Hepatocyte (in vitro differentiated cells): ENCODE measurements at regions not wholly inside any gene's neighbourhood (a gene's known extent, or its start where the extent isn't known, plus 50 kb on each side); places are given as distances from the start of the nearest gene placed in this dataset.

Experiments
- DNase-seq: peaks from one replicate; pipeline ENCODE4 v3.0.0-alpha.2; 2016; ENCODE audit warnings: low spot score
- H2AFZ ChIP-seq: fragments of 200-600 bp; sonication (generic); 2 replicates; pipeline ENCODE4 v1.6.0; 2016; ENCODE audit warnings: antibody characterized with exemption, mild to moderate bottlenecking
- H3K27ac ChIP-seq: fragments of 200-600 bp; sonication (generic); 2 replicates; pipeline ENCODE4 v1.5.1; 2016; ENCODE audit warnings: mild to moderate bottlenecking
- H3K27me3 ChIP-seq: fragments of 200-600 bp; sonication (generic); 2 replicates; pipeline ENCODE4 v1.6.1; 2016
- H3K36me3 ChIP-seq: fragments of 200-600 bp; sonication (generic); replicated peaks from 2 replicates; pipeline ENCODE4 v1.5.1; 2016; ENCODE audit warnings: low read depth; ENCODE audit not compliant: insufficient read depth
- H3K4me1 ChIP-seq: fragments of 200-600 bp; sonication (generic); 2 replicates; pipeline ENCODE4 v1.5.1; 2016; ENCODE audit warnings: mild to moderate bottlenecking, moderate library complexity; ENCODE audit not compliant: insufficient read depth
- H3K4me2 ChIP-seq: fragments of 200-600 bp; sonication (generic); 2 replicates; pipeline ENCODE4 v1.6.0; 2016
- H3K4me3 ChIP-seq: fragments of 200-600 bp; sonication (generic); 2 replicates; pipeline ENCODE4 v1.5.1; 2016; ENCODE audit warnings: mild to moderate bottlenecking
- H3K79me2 ChIP-seq: fragments of 200-600 bp; sonication (generic); 2 replicates; pipeline ENCODE4 v1.6.0; 2017; ENCODE audit warnings: mild to moderate bottlenecking
- H3K9me2 ChIP-seq: fragments of 200-600 bp; sonication (generic); replicated peaks from 2 replicates; pipeline ENCODE4 v1.6.0; 2017; ENCODE audit warnings: mild to moderate bottlenecking; ENCODE audit not compliant: insufficient read depth
- H3K9me3 ChIP-seq: fragments of 200-600 bp; sonication (generic); 2 replicates; pipeline ENCODE4 v1.5.1; 2016; ENCODE audit warnings: low read depth, mild to moderate bottlenecking
- H4K20me1 ChIP-seq: fragments of 200-600 bp; sonication (generic); 2 replicates; pipeline ENCODE4 v1.6.0; 2016; ENCODE audit warnings: mild to moderate bottlenecking; ENCODE audit not compliant: insufficient read depth, poor library complexity, severe bottlenecking
- CTCF ChIP-seq: fragments of 200-600 bp; sonication (generic); IDR thresholded peaks from 2 replicates; pipeline ENCODE4 v1.5.1; 2016; ENCODE audit warnings: antibody characterized with exemption, mild to moderate bottlenecking; ENCODE audit not compliant: poor library complexity
- EZH2 ChIP-seq: fragments of 200-600 bp; sonication (generic); IDR thresholded peaks from 2 replicates; pipeline ENCODE4 v1.6.1; 2016; ENCODE audit warnings: antibody characterized with exemption, mild to moderate bottlenecking, borderline replicate concordance
- EZH2phosphoT487 ChIP-seq: fragments of 200-600 bp; sonication (generic); IDR thresholded peaks from one replicate; pipeline ENCODE4 v1.6.1; 2018; ENCODE audit warnings: antibody characterized with exemption, mild to moderate bottlenecking, low read depth, moderate library complexity; ENCODE audit not compliant: unreplicated experiment, severe bottlenecking
- WGBS: methylation state at CpG from one replicate; pipeline ENCODE4 v1.1.6; 2016; ENCODE audit warnings: low lambda C conversion rate; ENCODE audit errors: missing lambda C conversion rate; 5-methylcytosine and 5-hydroxymethylcytosine counted together

DNA sequence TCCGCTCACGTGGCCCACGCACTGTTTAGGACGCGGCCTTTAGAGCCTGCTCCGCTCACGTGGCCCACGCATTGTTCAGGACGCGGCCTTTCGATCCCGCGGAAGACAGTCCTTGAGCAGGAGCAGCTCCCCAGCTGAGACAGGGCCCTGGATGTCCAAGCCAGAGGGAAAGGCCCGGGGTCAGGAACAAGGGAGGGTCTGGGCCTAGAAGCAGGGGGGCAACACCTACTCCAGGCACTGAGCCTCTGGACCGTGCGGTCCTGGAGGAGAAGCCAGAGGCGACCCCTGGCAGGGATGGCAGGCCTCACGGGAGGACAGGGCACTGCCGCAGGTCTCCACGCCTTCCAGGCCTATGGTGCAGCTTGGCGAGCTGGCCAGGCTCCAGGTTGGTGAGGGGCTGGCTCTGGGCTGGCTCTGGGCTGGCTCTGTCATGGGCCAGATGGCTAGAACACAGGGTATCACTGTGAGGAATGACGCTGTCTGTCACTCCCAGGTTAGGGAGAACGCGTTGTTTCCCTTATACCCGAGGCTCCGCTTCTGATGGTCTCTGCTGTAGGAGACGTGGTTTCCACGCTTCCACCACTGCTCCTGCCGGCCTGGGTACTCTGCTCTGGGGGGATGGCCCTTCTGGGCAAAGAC lies 341.7 kb downstream of the TMEM121 start:
- Histone ChIP-seq H3K9me3 (no peaks in the 10 kb centered on the region), H3K9me2 (no peaks in the 10 kb centered on the region), H4K20me1 (no peaks in the 10 kb centered on the region), H3K4me1 (no peaks in the 10 kb centered on the region), H3K79me2 (no peaks in the 10 kb centered on the region), H3K27me3 (no peaks in the 10 kb centered on the region), H3K27ac (no peak overlapping the region), H3K4me3 (no peak overlapping the region), H3K4me2 (no peak overlapping the region), H2AFZ (no peak overlapping the region), H3K36me3 (no peaks in the 10 kb centered on the region)
- DNase-seq = no peak
- 80% methylated on average over 29 of the region's 29 CpGs for whole genome bisulfite sequencing
- TF ChIP-seq EZH2 (no peak), CTCF (no peak), EZH2phosphoT487 (no peak)

GRCh38 chr14:105871590-105871989 lies 345.2 kb downstream of the TMEM121 start:
- Histone ChIP-seq H3K36me3 (no peaks in the 10 kb centered on the region), H3K79me2 (no peaks in the 10 kb centered on the region), H3K4me2 (no peak overlapping the region), H3K27me3 (no peaks in the 10 kb centered on the region), H3K9me2 (no peaks in the 10 kb centered on the region), H4K20me1 (no peaks in the 10 kb centered on the region), H3K9me3 (no peaks in the 10 kb centered on the region), H3K4me1 (no peaks in the 10 kb centered on the region), H3K27ac (no peak overlapping the region), H3K4me3 (no peak overlapping the region), H2AFZ (no peak overlapping the region)
- TF ChIP-seq EZH2 (no peak), EZH2phosphoT487 (no peak), CTCF (no peak)
- DNase-seq = no peak
- WGBS = 28% methylated on average over 3 of the region's 3 CpGs

GRCh38 chr14:105873870-105874512 lies 347.6 kb downstream of the TMEM121 start:
- H3K4me3 ChIP-seq = no peak overlapping the region
- 53% methylated on average over 4 of the region's 4 CpGs for WGBS
- no peaks in the 10 kb centered on the region for H3K4me1 ChIP-seq
- no peak overlapping the region for H3K4me2 ChIP-seq
- H3K27ac ChIP-seq = no peak overlapping the region
- no peaks in the 10 kb centered on the region for H4K20me1 ChIP-seq
- H3K27me3 ChIP-seq = no peaks in the 10 kb centered on the region
- DNase-seq = no peak
- H2AFZ ChIP-seq = no peak overlapping the region
- H3K9me3 ChIP-seq = no peaks in the 10 kb centered on the region
- no peaks in the 10 kb centered on the region for H3K79me2 ChIP-seq
- H3K36me3 ChIP-seq = no peaks in the 10 kb centered on the region
- no peak for TF ChIP-seq EZH2
- TF ChIP-seq EZH2phosphoT487 = no peak
- TF ChIP-seq CTCF = no peak
- no peaks in the 10 kb centered on the region for H3K9me2 ChIP-seq
